Hepatocyte (in vitro differentiated cells): ENCODE measurements at regions not wholly inside any gene's neighbourhood (a gene's known extent, or its start where the extent isn't known, plus 50 kb on each side); places are given as distances from the start of the nearest gene placed in this dataset.

Source experiments
- EZH2phosphoT487 ChIP-seq: fragments of 200-600 bp; sonication (generic); IDR thresholded peaks from one replicate; pipeline ENCODE4 v1.6.1; 2018; ENCODE audit warnings: antibody characterized with exemption, mild to moderate bottlenecking, low read depth, moderate library complexity; ENCODE audit not compliant: unreplicated experiment, severe bottlenecking
- TF ChIP-seq, protein P1 (sequence below): fragments of 200-600 bp; sonication (generic); IDR thresholded peaks from 2 replicates; pipeline ENCODE4 v1.5.1; 2016; ENCODE audit warnings: antibody characterized with exemption, mild to moderate bottlenecking; ENCODE audit not compliant: poor library complexity

DNA sequence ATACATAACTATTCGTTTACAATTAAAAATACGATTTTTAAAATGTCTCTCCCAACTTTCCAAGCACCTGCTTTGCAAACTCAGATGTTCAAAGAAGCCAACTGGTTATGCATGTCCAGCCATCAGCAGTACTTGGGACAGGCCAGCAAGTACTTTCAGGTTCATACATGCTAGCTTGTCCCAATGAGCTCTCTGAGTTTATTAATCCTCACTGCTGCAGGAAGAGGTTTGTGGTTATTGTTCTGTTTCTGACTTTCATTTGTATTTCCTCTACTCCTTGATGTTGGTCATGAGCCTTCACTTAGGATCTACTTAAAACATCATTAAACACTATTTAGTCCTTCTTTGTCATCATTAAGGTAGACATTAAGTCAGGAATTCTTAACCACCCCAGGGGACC, 374.1 kb downstream of the LRATD1 start:
- TF ChIP-seq, protein P1, sequence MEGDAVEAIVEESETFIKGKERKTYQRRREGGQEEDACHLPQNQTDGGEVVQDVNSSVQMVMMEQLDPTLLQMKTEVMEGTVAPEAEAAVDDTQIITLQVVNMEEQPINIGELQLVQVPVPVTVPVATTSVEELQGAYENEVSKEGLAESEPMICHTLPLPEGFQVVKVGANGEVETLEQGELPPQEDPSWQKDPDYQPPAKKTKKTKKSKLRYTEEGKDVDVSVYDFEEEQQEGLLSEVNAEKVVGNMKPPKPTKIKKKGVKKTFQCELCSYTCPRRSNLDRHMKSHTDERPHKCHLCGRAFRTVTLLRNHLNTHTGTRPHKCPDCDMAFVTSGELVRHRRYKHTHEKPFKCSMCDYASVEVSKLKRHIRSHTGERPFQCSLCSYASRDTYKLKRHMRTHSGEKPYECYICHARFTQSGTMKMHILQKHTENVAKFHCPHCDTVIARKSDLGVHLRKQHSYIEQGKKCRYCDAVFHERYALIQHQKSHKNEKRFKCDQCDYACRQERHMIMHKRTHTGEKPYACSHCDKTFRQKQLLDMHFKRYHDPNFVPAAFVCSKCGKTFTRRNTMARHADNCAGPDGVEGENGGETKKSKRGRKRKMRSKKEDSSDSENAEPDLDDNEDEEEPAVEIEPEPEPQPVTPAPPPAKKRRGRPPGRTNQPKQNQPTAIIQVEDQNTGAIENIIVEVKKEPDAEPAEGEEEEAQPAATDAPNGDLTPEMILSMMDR, result no peak
- TF ChIP-seq EZH2phosphoT487, result no peak
